GM19035 (cell line): ENCODE measurements at regions not wholly inside any gene's neighbourhood (a gene's known extent, or its start where the extent isn't known, plus 50 kb on each side); places are given as distances from the start of the nearest gene placed in this dataset.

ENCODE experiments used
- ATAC-seq: cut with Tn5 transposase; IDR thresholded peaks from one replicate; pipeline ENCODE4 v1.9.1; 2021; ENCODE audit not compliant: unreplicated experiment

GRCh38 chr1:68953311-68953710 lies 456.4 kb upstream of the DEPDC1 start:
- ATAC-seq = no peak

- no peak for ATAC-seq
Measured at GRCh38 chr1:68954841-68955240, 458.0 kb upstream of the DEPDC1 start.

- no peak for ATAC-seq
Measured at GRCh38 chr1:68955424-68955823, 458.5 kb upstream of the DEPDC1 start.

GRCh38 chr1:68958958-68959357 lies 462.1 kb upstream of the DEPDC1 start:
- ATAC-seq = no peak

- ATAC-seq = no peak
Measured at GRCh38 chr1:68959461-68960030, 462.7 kb upstream of the DEPDC1 start.

- no peak for ATAC-seq
Measured at GRCh38 chr1:68961143-68961542, 464.3 kb upstream of the DEPDC1 start.

- ATAC-seq = no peak
Measured at GRCh38 chr1:68963353-68963752, 466.5 kb upstream of the DEPDC1 start.

- peak; percentile 79 for ATAC-seq
Measured at GRCh38 chr1:68969441-68969840, 472.6 kb upstream of the DEPDC1 start.

GRCh38 chr1:68970571-68970970 lies 473.7 kb upstream of the DEPDC1 start:
- no peak for ATAC-seq

- no peak for ATAC-seq
Measured at GRCh38 chr1:68973459-68974244, 476.8 kb upstream of the DEPDC1 start.

GRCh38 chr1:68974447-68974846 lies 477.6 kb upstream of the DEPDC1 start:
- no peak for ATAC-seq

GRCh38 chr1:68975212-68975933 lies 478.5 kb upstream of the DEPDC1 start:
- ATAC-seq = no peak

GRCh38 chr1:68976916-68977610 lies 480.2 kb upstream of the DEPDC1 start:
- ATAC-seq = no peak

GRCh38 chr1:68979891-68980290 lies 483.0 kb upstream of the DEPDC1 start:
- no peak for ATAC-seq

GRCh38 chr1:68984289-68984688 lies 487.4 kb upstream of the DEPDC1 start:
- ATAC-seq = no peak

- ATAC-seq = no peak
Measured at GRCh38 chr1:68994096-68994495, 497.2 kb upstream of the DEPDC1 start.

- ATAC-seq = no peak
Measured at GRCh38 chr1:69016468-69016867, 519.6 kb upstream of the DEPDC1 start.

- ATAC-seq = no peak
Measured at GRCh38 chr1:69029649-69030048, 532.8 kb upstream of the DEPDC1 start.

GRCh38 chr1:69038379-69038778 lies 529.3 kb upstream of the LRRC7 start:
- ATAC-seq = no peak

- ATAC-seq = no peak
Measured at GRCh38 chr1:69045572-69045971, 522.1 kb upstream of the LRRC7 start.

GRCh38 chr1:69055194-69055593 lies 512.5 kb upstream of the LRRC7 start:
- peak; percentile 67 for ATAC-seq

- no peak for ATAC-seq
Measured at GRCh38 chr1:69058454-69058853, 509.3 kb upstream of the LRRC7 start.
